ENCODE measurements at regions not wholly inside any gene's neighbourhood (a gene's known extent, or its start where the extent isn't known, plus 50 kb on each side); places are given as distances from the start of the nearest gene placed in this dataset.

GRCh38 chr2:71880846-71881610 lies 266.6 kb downstream of the CYP26B1 start:
- H3K36me3 ChIP-seq (replicated peaks in 1 of 2; ENCODE audit: control insufficient read depth in 2 of 2, insufficient read depth in 2 of 2, low read length in 2 of 2), result no peaks in the 10 kb centered on the region
- H2AFZ ChIP-seq (ENCODE audit: low read length), result no peak overlapping the region
- H2BK15ac ChIP-seq (ENCODE audit: low read length), result no peak overlapping the region
- H3K23ac ChIP-seq (ENCODE audit: low read depth, low read length, poor library complexity), result no peak overlapping the region
- H2BK12ac ChIP-seq (ENCODE audit: low read length), result no peak overlapping the region
- peak overlapping the region; percentile 13 for H3K4ac ChIP-seq (ENCODE audit: low read length)
- no peak overlapping the region for H3K14ac ChIP-seq (ENCODE audit: low read length)
- H4K91ac ChIP-seq (ENCODE audit: low read depth, low read length, poor library complexity), result no peak overlapping the region
- H2BK120ac ChIP-seq (ENCODE audit: low read depth, low read length), result no peak overlapping the region
- peak overlapping the region; percentile 54 for H3K18ac ChIP-seq (ENCODE audit: low read length)
- no peak overlapping the region for H3K4me3 ChIP-seq (ENCODE audit: low read length in 2 of 2)
- no peak overlapping the region for H2BK5ac ChIP-seq (ENCODE audit: low read length)
- no peak overlapping the region for H4K8ac ChIP-seq (ENCODE audit: low read depth, low read length)
- H3K79me1 ChIP-seq (ENCODE audit: low read depth, low read length), result no peaks in the 10 kb centered on the region
- no peaks in the 10 kb centered on the region for H3K9me3 ChIP-seq (replicated peaks in 1 of 2; ENCODE audit: control insufficient read depth in 2 of 2, insufficient read depth in 1 of 2, low read depth in 1 of 2, low read length in 2 of 2)
- no peak overlapping the region for H2AK5ac ChIP-seq (ENCODE audit: low read depth, low read length)
- no peak overlapping the region for H3K4me2 ChIP-seq (ENCODE audit: insufficient read depth, low read length, poor library complexity, severe bottlenecking)
- no CpG with 5 or more reads among the region's 4 CpGs for WGBS, 2 donors (ENCODE audit: extremely low coverage in 2 of 2, insufficient read length in 2 of 2, insufficient replicate concordance in 1 of 2)
- no peaks in the 10 kb centered on the region for H3K27me3 ChIP-seq (ENCODE audit: control insufficient read depth in 3 of 3, insufficient read depth in 3 of 3, low read depth in 1 of 3, low read length in 3 of 3)
- H3K4me1 ChIP-seq (ENCODE audit: control insufficient read depth in 2 of 2, insufficient read depth in 1 of 2, low read depth in 1 of 2, low read length in 2 of 2), result no peaks in the 10 kb centered on the region
- no peak overlapping the region for H3K9ac ChIP-seq (ENCODE audit: low read depth, low read length, poor library complexity)
- DNase-seq (ENCODE audit: low spot score), result no peak
- no peak overlapping the region for H3K27ac ChIP-seq (replicated peaks; ENCODE audit: low read length)

- H3K79me1 ChIP-seq (ENCODE audit: low read depth, low read length), result no peaks in the 10 kb centered on the region
- no peaks in the 10 kb centered on the region for H3K4me1 ChIP-seq (ENCODE audit: control insufficient read depth in 2 of 2, insufficient read depth in 1 of 2, low read depth in 1 of 2, low read length in 2 of 2)
- no peak overlapping the region for H3K4me3 ChIP-seq (ENCODE audit: low read length in 2 of 2)
- WGBS, 2 donors (ENCODE audit: extremely low coverage in 2 of 2, insufficient read length in 2 of 2, insufficient replicate concordance in 1 of 2), result no CpG with 5 or more reads among the region's 3 CpGs
- peak overlapping the region; percentile 51 for H2AFZ ChIP-seq (ENCODE audit: low read length)
- no peak overlapping the region for H3K23ac ChIP-seq (ENCODE audit: low read depth, low read length, poor library complexity)
- H3K36me3 ChIP-seq (replicated peaks in 1 of 2; ENCODE audit: control insufficient read depth in 2 of 2, insufficient read depth in 2 of 2, low read length in 2 of 2), result no peaks in the 10 kb centered on the region
- H3K27me3 ChIP-seq (ENCODE audit: control insufficient read depth in 3 of 3, insufficient read depth in 3 of 3, low read depth in 1 of 3, low read length in 3 of 3), result no peaks in the 10 kb centered on the region
- DNase-seq (ENCODE audit: low spot score), result no peak
- H2BK15ac ChIP-seq (ENCODE audit: low read length), result no peak overlapping the region
- no peak overlapping the region for H2BK5ac ChIP-seq (ENCODE audit: low read length)
- H4K8ac ChIP-seq (ENCODE audit: low read depth, low read length), result no peak overlapping the region
- H3K27ac ChIP-seq (replicated peaks; ENCODE audit: low read length), result no peak overlapping the region
- no peak overlapping the region for H3K9ac ChIP-seq (ENCODE audit: low read depth, low read length, poor library complexity)
- H3K18ac ChIP-seq (ENCODE audit: low read length), result no peak overlapping the region
- no peaks in the 10 kb centered on the region for H3K9me3 ChIP-seq (replicated peaks in 1 of 2; ENCODE audit: control insufficient read depth in 2 of 2, insufficient read depth in 1 of 2, low read depth in 1 of 2, low read length in 2 of 2)
- no peak overlapping the region for H4K91ac ChIP-seq (ENCODE audit: low read depth, low read length, poor library complexity)
- no peak overlapping the region for H3K14ac ChIP-seq (ENCODE audit: low read length)
- H2BK12ac ChIP-seq (ENCODE audit: low read length), result no peak overlapping the region
- no peak overlapping the region for H3K4me2 ChIP-seq (ENCODE audit: insufficient read depth, low read length, poor library complexity, severe bottlenecking)
- no peak overlapping the region for H2AK5ac ChIP-seq (ENCODE audit: low read depth, low read length)
- H3K4ac ChIP-seq (ENCODE audit: low read length), result no peak overlapping the region
- no peak overlapping the region for H2BK120ac ChIP-seq (ENCODE audit: low read depth, low read length)
Measured at GRCh38 chr2:71880287-71880686, 267.4 kb downstream of the CYP26B1 start.

- Histone ChIP-seq H3K14ac (ENCODE audit: low read length) (no peak overlapping the region), H2AFZ (ENCODE audit: low read length) (peak overlapping the region; percentile 51), H3K9ac (ENCODE audit: low read depth, low read length, poor library complexity) (no peak overlapping the region), H2BK12ac (ENCODE audit: low read length) (no peak overlapping the region), H3K4me1 (ENCODE audit: control insufficient read depth in 2 of 2, insufficient read depth in 1 of 2, low read depth in 1 of 2, low read length in 2 of 2) (no peaks in the 10 kb centered on the region), H4K91ac (ENCODE audit: low read depth, low read length, poor library complexity) (no peak overlapping the region), H3K4ac (ENCODE audit: low read length) (no peak overlapping the region), H2AK5ac (ENCODE audit: low read depth, low read length) (no peak overlapping the region), H2BK5ac (ENCODE audit: low read length) (no peak overlapping the region), H3K4me3 (ENCODE audit: low read length in 2 of 2) (no peak overlapping the region), H3K27ac (replicated peaks; ENCODE audit: low read length) (no peak overlapping the region), H3K79me1 (ENCODE audit: low read depth, low read length) (no peaks in the 10 kb centered on the region), H2BK15ac (ENCODE audit: low read length) (no peak overlapping the region), H4K8ac (ENCODE audit: low read depth, low read length) (no peak overlapping the region), H3K18ac (ENCODE audit: low read length) (peak overlapping the region; percentile 12), H3K9me3 (replicated peaks in 1 of 2; ENCODE audit: control insufficient read depth in 2 of 2, insufficient read depth in 1 of 2, low read depth in 1 of 2, low read length in 2 of 2) (no peaks in the 10 kb centered on the region), H3K4me2 (ENCODE audit: insufficient read depth, low read length, poor library complexity, severe bottlenecking) (no peak overlapping the region), H2BK120ac (ENCODE audit: low read depth, low read length) (no peak overlapping the region), H3K27me3 (ENCODE audit: control insufficient read depth in 3 of 3, insufficient read depth in 3 of 3, low read depth in 1 of 3, low read length in 3 of 3) (no peaks in the 10 kb centered on the region), H3K23ac (ENCODE audit: low read depth, low read length, poor library complexity) (no peak overlapping the region), H3K36me3 (replicated peaks in 1 of 2; ENCODE audit: control insufficient read depth in 2 of 2, insufficient read depth in 2 of 2, low read length in 2 of 2) (no peaks in the 10 kb centered on the region)
- DNase-seq (ENCODE audit: low spot score), result no peak
- no CpG with 5 or more reads among the region's 13 CpGs for WGBS, 2 donors (ENCODE audit: extremely low coverage in 2 of 2, insufficient read length in 2 of 2, insufficient replicate concordance in 1 of 2)
Measured at GRCh38 chr2:71879509-71880184, 268.0 kb downstream of the CYP26B1 start.

Data from neuronal stem cell (in vitro differentiated cells).